ENCODE measurements at regions not wholly inside any gene's neighbourhood (a gene's known extent, or its start where the extent isn't known, plus 50 kb on each side); places are given as distances from the start of the nearest gene placed in this dataset.

DNA sequence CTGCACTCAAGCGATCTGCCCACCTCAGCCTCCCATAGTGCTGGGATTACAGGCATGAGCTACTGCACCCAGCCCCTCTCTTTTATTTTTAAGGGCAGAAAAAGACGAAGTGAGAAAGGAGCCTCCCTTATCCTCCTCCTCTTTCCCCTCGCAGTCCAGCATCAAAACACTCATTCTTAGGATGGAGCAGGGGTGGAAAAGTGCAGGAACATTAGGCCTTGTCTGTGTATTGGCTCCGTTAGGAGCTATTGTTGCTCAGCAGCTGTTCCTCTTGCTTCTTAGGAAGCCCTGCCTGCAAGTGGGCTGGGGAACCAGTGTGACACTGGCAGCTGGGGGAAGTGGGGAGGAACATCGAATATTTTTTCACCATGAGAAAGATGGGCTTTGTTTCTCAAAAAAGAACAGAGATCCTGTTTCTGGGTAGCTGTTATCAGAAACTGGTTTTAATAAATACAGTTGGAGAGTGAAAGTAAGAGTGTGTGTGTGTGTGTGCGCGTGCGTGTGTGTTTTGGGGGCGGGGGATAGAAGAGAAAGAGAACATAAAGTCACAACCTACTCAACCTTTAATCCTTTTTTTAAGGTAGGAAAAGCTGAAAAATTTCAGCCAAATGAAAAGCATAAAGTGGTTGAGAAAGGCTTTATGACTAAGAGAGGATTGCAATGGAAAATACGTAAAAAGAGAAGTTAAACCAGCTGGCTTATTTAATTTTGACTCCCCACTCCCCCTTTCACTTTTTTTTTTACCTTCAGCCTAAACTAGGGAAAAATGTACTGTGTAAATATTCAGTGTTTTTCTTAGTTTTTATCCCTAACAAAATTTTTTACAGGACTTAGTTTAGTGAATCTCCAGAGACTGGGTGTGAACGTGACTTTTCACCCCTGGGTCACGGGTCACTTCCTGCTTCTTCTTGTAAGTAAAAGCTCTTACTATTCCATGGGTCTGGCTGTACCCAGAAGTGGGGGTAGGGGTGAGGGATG is 197.2 kb upstream of the PLEKHG7 start:
- peaks cover 20% of the 10 kb centered on the region for H3K4me1 ChIP-seq
- H3K79me2 ChIP-seq: no peaks in the 10 kb centered on the region
- no peak overlapping the region for H3K4me3 ChIP-seq (ENCODE audit: low read depth, low read length)

GRCh38 chr12:92504594-92504981 is 198.2 kb upstream of the PLEKHG7 start:
- no peaks in the 10 kb centered on the region for H3K36me3 ChIP-seq (ENCODE audit: control insufficient read depth, insufficient read depth, low read length)
- no peak overlapping the region for H3K27ac ChIP-seq
- no peak for TF ChIP-seq CTCF (IDR thresholded peaks at IDR 0.05)
- H3K27me3 ChIP-seq (ENCODE audit: control insufficient read depth, insufficient read depth, low read length): no peaks in the 10 kb centered on the region
- H3K4me1 ChIP-seq: peaks cover 20% of the 10 kb centered on the region
- H3K9me3 ChIP-seq (ENCODE audit: control insufficient read depth, low read length): no peaks in the 10 kb centered on the region
- no peak overlapping the region for H3K4me3 ChIP-seq (ENCODE audit: low read depth, low read length)
- H3K79me2 ChIP-seq: no peaks in the 10 kb centered on the region
- no peak overlapping the region for H3K4me2 ChIP-seq (ENCODE audit: low read length)
- peak overlapping the region; percentile 68 for H2AFZ ChIP-seq
- H3K9ac ChIP-seq: no peak overlapping the region

More for the DNA sequence above, 197.2 kb upstream of the PLEKHG7 start:
- Histone ChIP-seq H2AFZ (peak overlapping the region; percentile 62), H3K9me3 (ENCODE audit: control insufficient read depth, low read length) (no peaks in the 10 kb centered on the region), H3K27ac (peak overlapping the region; percentile 59), H3K27me3 (ENCODE audit: control insufficient read depth, insufficient read depth, low read length) (no peaks in the 10 kb centered on the region), H3K36me3 (ENCODE audit: control insufficient read depth, insufficient read depth, low read length) (no peaks in the 10 kb centered on the region), H3K9ac (no peak overlapping the region), H3K4me2 (ENCODE audit: low read length) (no peak overlapping the region)
- TF ChIP-seq CTCF (IDR thresholded peaks at IDR 0.05): no peak

DNA sequence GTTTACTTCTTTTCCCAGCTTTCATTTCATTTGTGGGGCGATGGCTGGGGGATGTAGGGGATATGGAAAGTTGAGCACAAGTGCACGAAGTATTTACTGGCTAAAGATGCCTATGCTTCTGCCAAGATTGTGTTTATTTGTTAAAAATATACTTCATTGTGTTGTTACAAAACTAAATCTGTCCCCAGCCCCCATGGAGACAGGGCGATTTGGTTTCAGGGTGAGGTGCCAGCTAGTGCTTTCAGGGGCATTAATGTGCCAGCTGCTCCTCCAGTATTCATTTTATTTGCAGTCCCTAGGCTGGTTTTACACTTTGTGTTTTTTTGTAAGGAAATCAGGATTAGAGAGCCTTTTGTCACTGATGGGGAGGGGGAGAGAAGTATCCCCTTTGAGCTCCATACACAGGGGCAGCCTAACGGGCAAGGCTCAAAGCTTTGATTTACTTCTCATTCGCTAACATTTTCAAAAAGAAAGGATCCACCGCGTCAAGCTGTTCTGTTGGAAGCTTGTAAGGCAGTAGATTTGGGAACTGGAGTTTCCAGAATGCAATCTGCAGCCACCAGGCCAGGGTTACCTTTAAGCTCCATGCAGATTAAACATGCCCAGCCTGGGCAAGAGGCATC is 198.7 kb upstream of the PLEKHG7 start:
- Histone ChIP-seq H3K4me1 (peaks cover 20% of the 10 kb centered on the region), H3K27ac (peak overlapping the region; percentile 50)

DNA sequence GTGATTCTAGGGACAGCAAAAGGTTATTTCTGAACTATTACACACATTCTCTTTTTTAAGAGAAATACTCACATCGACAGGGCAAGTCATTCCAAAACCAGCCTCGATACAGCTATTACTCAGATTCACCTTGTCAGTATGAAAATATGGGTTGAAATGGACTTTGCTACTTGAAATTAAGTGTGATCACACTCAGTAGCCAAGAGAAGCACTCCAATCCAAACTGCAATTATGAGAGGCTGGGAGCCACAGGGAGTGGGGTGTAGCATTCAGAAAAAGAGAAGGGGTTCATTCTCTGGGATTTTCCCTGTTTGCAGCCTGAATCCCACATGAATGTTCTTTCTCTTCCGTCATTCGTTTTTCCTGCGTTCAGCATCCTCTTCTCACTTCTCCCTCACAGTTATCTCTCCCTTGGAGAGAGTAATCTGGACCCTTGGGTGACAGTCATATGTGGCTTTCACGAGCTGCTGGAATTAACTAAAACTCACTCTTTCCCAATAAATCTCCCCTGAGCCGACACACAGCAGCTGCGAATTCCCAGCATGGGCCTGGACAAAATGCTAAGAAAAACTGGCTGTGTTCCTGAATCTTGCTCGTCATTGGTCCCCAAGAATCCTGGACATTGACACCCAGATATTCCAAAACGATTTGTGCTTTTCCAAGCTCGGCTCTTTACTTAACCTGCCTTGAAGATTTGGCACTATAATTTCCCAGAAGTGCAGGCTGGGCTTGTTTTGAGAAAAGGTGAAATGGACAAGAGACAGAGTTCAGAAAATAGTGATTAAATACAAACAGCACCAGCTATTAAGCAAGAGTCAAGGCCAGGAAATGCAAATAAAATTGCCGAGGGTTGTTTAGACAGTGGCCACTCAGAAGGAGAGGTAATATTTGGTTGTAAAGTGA is 199.5 kb upstream of the PLEKHG7 start:
- Histone ChIP-seq H3K79me2 (no peaks in the 10 kb centered on the region), H3K27ac (peak overlapping the region; percentile 50), H3K4me2 (ENCODE audit: low read length) (no peak overlapping the region), H2AFZ (peak overlapping the region; percentile 68), H3K36me3 (ENCODE audit: control insufficient read depth, insufficient read depth, low read length) (no peaks in the 10 kb centered on the region), H3K4me1 (peaks cover 20% of the 10 kb centered on the region), H3K27me3 (ENCODE audit: control insufficient read depth, insufficient read depth, low read length) (no peaks in the 10 kb centered on the region), H3K9me3 (ENCODE audit: control insufficient read depth, low read length) (no peaks in the 10 kb centered on the region), H3K4me3 (ENCODE audit: low read depth, low read length) (no peak overlapping the region), H3K9ac (no peak overlapping the region)
- TF ChIP-seq CTCF (IDR thresholded peaks at IDR 0.05): no peak

More for the DNA sequence above, 198.7 kb upstream of the PLEKHG7 start:
- no peaks in the 10 kb centered on the region for H3K9me3 ChIP-seq (ENCODE audit: control insufficient read depth, low read length)
- TF ChIP-seq CTCF (IDR thresholded peaks at IDR 0.05): no peak
- H2AFZ ChIP-seq: peak overlapping the region; percentile 68
- no peaks in the 10 kb centered on the region for H3K79me2 ChIP-seq
- H3K9ac ChIP-seq: no peak overlapping the region
- H3K27me3 ChIP-seq (ENCODE audit: control insufficient read depth, insufficient read depth, low read length): no peaks in the 10 kb centered on the region
- no peaks in the 10 kb centered on the region for H3K36me3 ChIP-seq (ENCODE audit: control insufficient read depth, insufficient read depth, low read length)
- H3K4me3 ChIP-seq (ENCODE audit: low read depth, low read length): no peak overlapping the region
- H3K4me2 ChIP-seq (ENCODE audit: low read length): no peak overlapping the region
